HCT116 (cell line): ENCODE measurements at regions not wholly inside any gene's neighbourhood (a gene's known extent, or its start where the extent isn't known, plus 50 kb on each side); places are given as distances from the start of the nearest gene placed in this dataset.

Source experiments
- ATAC-seq: fragments of 200-7000 bp; cut with Tn5 transposase; 2 replicates; pipeline ENCODE4 v1.9.1; 2020; ENCODE audit warnings: mild to moderate bottlenecking, moderate library complexity
- BruUV-seq: library from RNA; stranded (reverse); fragments of 400-500 nt; replicated peaks from 2 replicates; lab custom pipeline; 2021; lab: Mats Ljungman, UMichigan
- CTCF ChIA-PET: fragments of 300-600 bp; sonication (Branson Sonifier 250); formaldehyde crosslinking; loops from one replicate; lab custom pipeline; 2021; ENCODE audit warnings: antibody characterized with exemption; lab: Charles Lee
- POLR2A ChIA-PET: fragments of 300-600, 350-600 bp; sonication (Branson Sonifier 250); formaldehyde crosslinking; loops from one replicate; lab custom pipeline; 2021; ENCODE audit warnings: antibody characterized with exemption; lab: Charles Lee
- RAD21 ChIA-PET, 2 experiments: fragments of 300-600 bp; sonication (Branson Sonifier 250); formaldehyde crosslinking; loops; one replicate each; lab custom pipeline; 2023; ENCODE audit warnings: low total read pairs in 2 of 2; ENCODE audit not compliant: uncharacterized antibody in 2 of 2, unreplicated experiment in 2 of 2, low non-redundant PET in 1 of 2; lab: Charles Lee
- DNase-seq: peaks from one replicate; pipeline ENCODE4 v3.0.0-alpha.2; 2010; ENCODE audit warnings: low read depth, low spot score
- H2AFZ ChIP-seq: fragments of 200-600 bp; shearing (Covaris generic), sonication (generic); 2 replicates; pipeline ENCODE4 v1.6.1; 2017; ENCODE audit warnings: low read depth, mixed run types, mixed read lengths, antibody characterized with exemption, low read length; ENCODE audit not compliant: poor library complexity, severe bottlenecking
- H3K27ac ChIP-seq: 2 replicates; pipeline ENCODE4 v1.5.1; 2012; ENCODE audit warnings: low read depth, low read length
- H3K27me3 ChIP-seq: fragments of 200-600 bp; sonication (generic); 2 replicates; pipeline ENCODE4 v1.6.1; 2016; ENCODE audit warnings: mixed run types, low read length, mixed read lengths; ENCODE audit not compliant: insufficient read depth
- H3K36me3 ChIP-seq, 2 experiments: fragments of 200-500 bp in 1 of 2; fragments of 200-600 bp in 1 of 2; sonication (Bioruptor generic) in 1 of 2; sonication (generic) in 1 of 2; 2 replicates each; pipeline versions ENCODE4 v1.5.1 to v1.6.1; 2014 to 2016; ENCODE audit warnings: low read length in 2 of 2, inconsistent platforms in 1 of 2, mixed read lengths in 1 of 2, mixed run types in 1 of 2; ENCODE audit not compliant: insufficient read depth in 2 of 2, control insufficient read depth in 1 of 2
- H3K4me1 ChIP-seq, 2 experiments: fragments of 200-600 bp in 1 of 2; sonication (generic) in 1 of 2; 2 replicates each; pipeline versions ENCODE4 v1.5.1 to v1.6.1; 2012 to 2017; ENCODE audit warnings: low read length in 2 of 2, inconsistent platforms in 1 of 2, mild to moderate bottlenecking in 1 of 2, mixed read lengths in 1 of 2, mixed run types in 1 of 2, moderate library complexity in 1 of 2; ENCODE audit not compliant: insufficient read depth in 2 of 2, control insufficient read depth in 1 of 2
- H3K4me2 ChIP-seq: fragments of 200-600 bp; sonication (generic); 2 replicates; pipeline ENCODE4 v1.6.1; 2017; ENCODE audit warnings: mixed run types, low read length, mixed read lengths
- H3K4me3 ChIP-seq, 2 experiments: fragments of 200-600 bp in 1 of 2; sonication (generic) in 1 of 2; replicated peaks in 1 of 2; 2 replicates each; pipeline ENCODE4 v1.5.1; 2011 to 2016; ENCODE audit warnings: low read length in 2 of 2, control low read depth in 1 of 2, low read depth in 1 of 2, mild to moderate bottlenecking in 1 of 2, mixed read lengths in 1 of 2, mixed run types in 1 of 2
- H3K79me2 ChIP-seq: fragments of 200-600 bp; sonication (generic); 2 replicates; pipeline ENCODE4 v1.6.1; 2017; ENCODE audit warnings: mild to moderate bottlenecking, mixed run types, low read length, moderate library complexity, mixed read lengths; ENCODE audit not compliant: insufficient read depth
- H3K9ac ChIP-seq: fragments of 200-600 bp; sonication (generic); 2 replicates; pipeline ENCODE4 v1.6.1; 2016; ENCODE audit warnings: low read length, mixed read lengths
- H3K9me2 ChIP-seq: fragments of 200-600 bp; sonication (generic), shearing (Covaris generic); 2 replicates; pipeline ENCODE4 v1.6.1; 2017; ENCODE audit warnings: mixed run types, mild to moderate bottlenecking, moderate library complexity; ENCODE audit not compliant: insufficient read depth
- H3K9me3 ChIP-seq, 2 experiments: fragments of 200-500 bp in 1 of 2; fragments of 200-600 bp in 1 of 2; sonication (Bioruptor generic) in 1 of 2; sonication (generic) in 1 of 2; 2 replicates each; pipeline ENCODE4 v1.6.1; 2014 to 2017; ENCODE audit warnings: low read length in 2 of 2, mixed read lengths in 2 of 2, inconsistent platforms in 1 of 2, low read depth in 1 of 2, mild to moderate bottlenecking in 1 of 2, mixed run types in 1 of 2, moderate library complexity in 1 of 2; ENCODE audit not compliant: control insufficient read depth in 1 of 2, insufficient read depth in 1 of 2
- H4K20me1 ChIP-seq: fragments of 200-600 bp; sonication (generic), shearing (Covaris generic); 2 replicates; pipeline ENCODE4 v1.6.1; 2017; ENCODE audit warnings: mixed run types, mild to moderate bottlenecking, moderate library complexity; ENCODE audit not compliant: insufficient read depth
- ATF3 ChIP-seq: IDR thresholded peaks from 2 replicates; pipeline ENCODE4 v1.6.1; 2012
- CEBPB ChIP-seq: IDR thresholded peaks from 2 replicates; pipeline ENCODE4 v1.6.1; 2012; ENCODE audit warnings: low read depth
- EGR1 ChIP-seq: IDR thresholded peaks from 2 replicates; pipeline ENCODE4 v1.6.1; 2012; ENCODE audit warnings: low read depth
- EZH2 ChIP-seq: fragments of 200-600 bp; sonication (generic); IDR thresholded peaks from 2 replicates; pipeline ENCODE4 v1.6.1; 2017; ENCODE audit warnings: antibody characterized with exemption, mixed run types
- EZH2phosphoT487 ChIP-seq: fragments of 200-600 bp; IDR thresholded peaks from 2 replicates; pipeline ENCODE4 v1.6.1; 2018; ENCODE audit warnings: antibody characterized with exemption, borderline replicate concordance
- POLR2AphosphoS5 ChIP-seq: IDR thresholded peaks from 2 replicates; pipeline ENCODE4 v1.6.1; 2011; ENCODE audit warnings: mild to moderate bottlenecking, low read depth, low read length, moderate library complexity
- RAD21 ChIP-seq: IDR thresholded peaks from 2 replicates; pipeline ENCODE4 v1.6.1; 2012; ENCODE audit warnings: low read depth, mild to moderate bottlenecking
- SP1 ChIP-seq: IDR thresholded peaks from 2 replicates; pipeline ENCODE4 v1.6.1; 2012; ENCODE audit warnings: low read depth
- TCF7L2 ChIP-seq: IDR thresholded peaks from 2 replicates; pipeline ENCODE4 v1.7.0; 2011; ENCODE audit warnings: borderline replicate concordance, inconsistent platforms; ENCODE audit not compliant: insufficient read depth, insufficient read length; ENCODE audit errors: extremely low read depth
- YY1 ChIP-seq: IDR thresholded peaks from 2 replicates; pipeline ENCODE4 v1.6.1; 2011; ENCODE audit warnings: low read length, low read depth, moderate library complexity, mild to moderate bottlenecking; ENCODE audit not compliant: insufficient replicate concordance; ENCODE audit errors: extremely low read depth
- ZFX ChIP-seq: fragments of 450-650 bp; IDR thresholded peaks from 2 replicates; pipeline ENCODE4 v1.6.1; 2017
- intact Hi-C: fragments of 100-400 bp; cut with micrococcal nuclease; formaldehyde crosslinking; loops from 2 replicates; pipeline ENCODE4 v1.10.0; 2022
- TF ChIP-seq, protein P1 (sequence below), 3 experiments: fragments of 200-600 bp in 1 of 3; sonication (generic) in 1 of 3; IDR thresholded peaks in 2 of 3; conservative IDR thresholded peaks in 1 of 3; 2 replicates each; pipeline ENCODE4 v1.5.1; 2012 to 2017; ENCODE audit warnings: low read depth in 2 of 3, low read length in 2 of 3, antibody characterized with exemption in 1 of 3, borderline replicate concordance in 1 of 3, control low read depth in 1 of 3, mild to moderate bottlenecking in 1 of 3, mixed read lengths in 1 of 3, mixed run types in 1 of 3, moderate library complexity in 1 of 3; ENCODE audit not compliant: insufficient read depth in 1 of 3
- TF ChIP-seq, protein P2 (sequence below): IDR thresholded peaks from 2 replicates; pipeline ENCODE4 v1.6.1; 2011; ENCODE audit warnings: mild to moderate bottlenecking, low read length, moderate library complexity; ENCODE audit not compliant: insufficient replicate concordance; ENCODE audit errors: extremely low read depth
- TF ChIP-seq, protein P3 (sequence below): IDR thresholded peaks from 2 replicates; pipeline ENCODE4 v1.6.1; 2012; ENCODE audit warnings: low read depth

- TF ChIP-seq, protein P1, sequence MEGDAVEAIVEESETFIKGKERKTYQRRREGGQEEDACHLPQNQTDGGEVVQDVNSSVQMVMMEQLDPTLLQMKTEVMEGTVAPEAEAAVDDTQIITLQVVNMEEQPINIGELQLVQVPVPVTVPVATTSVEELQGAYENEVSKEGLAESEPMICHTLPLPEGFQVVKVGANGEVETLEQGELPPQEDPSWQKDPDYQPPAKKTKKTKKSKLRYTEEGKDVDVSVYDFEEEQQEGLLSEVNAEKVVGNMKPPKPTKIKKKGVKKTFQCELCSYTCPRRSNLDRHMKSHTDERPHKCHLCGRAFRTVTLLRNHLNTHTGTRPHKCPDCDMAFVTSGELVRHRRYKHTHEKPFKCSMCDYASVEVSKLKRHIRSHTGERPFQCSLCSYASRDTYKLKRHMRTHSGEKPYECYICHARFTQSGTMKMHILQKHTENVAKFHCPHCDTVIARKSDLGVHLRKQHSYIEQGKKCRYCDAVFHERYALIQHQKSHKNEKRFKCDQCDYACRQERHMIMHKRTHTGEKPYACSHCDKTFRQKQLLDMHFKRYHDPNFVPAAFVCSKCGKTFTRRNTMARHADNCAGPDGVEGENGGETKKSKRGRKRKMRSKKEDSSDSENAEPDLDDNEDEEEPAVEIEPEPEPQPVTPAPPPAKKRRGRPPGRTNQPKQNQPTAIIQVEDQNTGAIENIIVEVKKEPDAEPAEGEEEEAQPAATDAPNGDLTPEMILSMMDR (IDR thresholded peaks at IDR 0.05 in 2 of 3, conservative IDR thresholded peaks at IDR 0.05 in 1 of 3; ENCODE audit: borderline replicate concordance in 1 of 3, insufficient read depth in 1 of 3, low read depth in 2 of 3, low read length in 2 of 3), result no peak
- no peak for TF ChIP-seq ATF3
- TF ChIP-seq ZFX, result no peak
- no peak for TF ChIP-seq EZH2phosphoT487
- no peak for TF ChIP-seq EGR1
- TF ChIP-seq EZH2, result no peak
- TF ChIP-seq, protein P2, sequence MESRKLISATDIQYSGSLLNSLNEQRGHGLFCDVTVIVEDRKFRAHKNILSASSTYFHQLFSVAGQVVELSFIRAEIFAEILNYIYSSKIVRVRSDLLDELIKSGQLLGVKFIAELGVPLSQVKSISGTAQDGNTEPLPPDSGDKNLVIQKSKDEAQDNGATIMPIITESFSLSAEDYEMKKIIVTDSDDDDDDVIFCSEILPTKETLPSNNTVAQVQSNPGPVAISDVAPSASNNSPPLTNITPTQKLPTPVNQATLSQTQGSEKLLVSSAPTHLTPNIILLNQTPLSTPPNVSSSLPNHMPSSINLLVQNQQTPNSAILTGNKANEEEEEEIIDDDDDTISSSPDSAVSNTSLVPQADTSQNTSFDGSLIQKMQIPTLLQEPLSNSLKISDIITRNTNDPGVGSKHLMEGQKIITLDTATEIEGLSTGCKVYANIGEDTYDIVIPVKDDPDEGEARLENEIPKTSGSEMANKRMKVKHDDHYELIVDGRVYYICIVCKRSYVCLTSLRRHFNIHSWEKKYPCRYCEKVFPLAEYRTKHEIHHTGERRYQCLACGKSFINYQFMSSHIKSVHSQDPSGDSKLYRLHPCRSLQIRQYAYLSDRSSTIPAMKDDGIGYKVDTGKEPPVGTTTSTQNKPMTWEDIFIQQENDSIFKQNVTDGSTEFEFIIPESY, result no peak
- no peak for TF ChIP-seq SP1
- no peak for TF ChIP-seq TCF7L2
- no peak for TF ChIP-seq RAD21
- TF ChIP-seq POLR2AphosphoS5, result no peak
- no peak for TF ChIP-seq CEBPB
Observed at GRCh38 chr16:9677301-9677653, 505.0 kb downstream of the GRIN2A start (continued).

GRCh38 chr16:9679213-9679767 lies 502.9 kb downstream of the GRIN2A start:
- no peak overlapping the region for H3K4me2 ChIP-seq
- ATAC-seq (no peak), DNase-seq (no peak)
- H3K27me3 ChIP-seq, result peaks cover 32% of the 10 kb centered on the region
- H3K4me3 ChIP-seq, result no peak overlapping the region
- no peaks in the 10 kb centered on the region for H3K4me1 ChIP-seq
- no peaks in the 10 kb centered on the region for H3K36me3 ChIP-seq
- no peak overlapping the region for H2AFZ ChIP-seq
- intact Hi-C loops, result no loop called here
- H3K9me3 ChIP-seq, result 0 out of 4 replicates have a peak, but pooled peaks cover 0 to 4% of the 10 kb centered on the region in 2 experiments
- no peaks in the 10 kb centered on the region for H3K9me2 ChIP-seq
- no TSS peak for BruUV-seq
- no peak overlapping the region for H3K9ac ChIP-seq
- ChIA-PET CTCF (no interaction called here), RAD21 (no interaction called here), POLR2A (no interaction called here)
- H3K79me2 ChIP-seq, result no peaks in the 10 kb centered on the region
- no peaks in the 10 kb centered on the region for H4K20me1 ChIP-seq
- no peak overlapping the region for H3K27ac ChIP-seq
- TF ChIP-seq, protein P3, sequence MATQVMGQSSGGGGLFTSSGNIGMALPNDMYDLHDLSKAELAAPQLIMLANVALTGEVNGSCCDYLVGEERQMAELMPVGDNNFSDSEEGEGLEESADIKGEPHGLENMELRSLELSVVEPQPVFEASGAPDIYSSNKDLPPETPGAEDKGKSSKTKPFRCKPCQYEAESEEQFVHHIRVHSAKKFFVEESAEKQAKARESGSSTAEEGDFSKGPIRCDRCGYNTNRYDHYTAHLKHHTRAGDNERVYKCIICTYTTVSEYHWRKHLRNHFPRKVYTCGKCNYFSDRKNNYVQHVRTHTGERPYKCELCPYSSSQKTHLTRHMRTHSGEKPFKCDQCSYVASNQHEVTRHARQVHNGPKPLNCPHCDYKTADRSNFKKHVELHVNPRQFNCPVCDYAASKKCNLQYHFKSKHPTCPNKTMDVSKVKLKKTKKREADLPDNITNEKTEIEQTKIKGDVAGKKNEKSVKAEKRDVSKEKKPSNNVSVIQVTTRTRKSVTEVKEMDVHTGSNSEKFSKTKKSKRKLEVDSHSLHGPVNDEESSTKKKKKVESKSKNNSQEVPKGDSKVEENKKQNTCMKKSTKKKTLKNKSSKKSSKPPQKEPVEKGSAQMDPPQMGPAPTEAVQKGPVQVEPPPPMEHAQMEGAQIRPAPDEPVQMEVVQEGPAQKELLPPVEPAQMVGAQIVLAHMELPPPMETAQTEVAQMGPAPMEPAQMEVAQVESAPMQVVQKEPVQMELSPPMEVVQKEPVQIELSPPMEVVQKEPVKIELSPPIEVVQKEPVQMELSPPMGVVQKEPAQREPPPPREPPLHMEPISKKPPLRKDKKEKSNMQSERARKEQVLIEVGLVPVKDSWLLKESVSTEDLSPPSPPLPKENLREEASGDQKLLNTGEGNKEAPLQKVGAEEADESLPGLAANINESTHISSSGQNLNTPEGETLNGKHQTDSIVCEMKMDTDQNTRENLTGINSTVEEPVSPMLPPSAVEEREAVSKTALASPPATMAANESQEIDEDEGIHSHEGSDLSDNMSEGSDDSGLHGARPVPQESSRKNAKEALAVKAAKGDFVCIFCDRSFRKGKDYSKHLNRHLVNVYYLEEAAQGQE, result no peak
- no peak for TF ChIP-seq EZH2phosphoT487
- TF ChIP-seq YY1, result no peak
- TF ChIP-seq, protein P1 (IDR thresholded peaks at IDR 0.05 in 2 of 3, conservative IDR thresholded peaks at IDR 0.05 in 1 of 3; ENCODE audit: borderline replicate concordance in 1 of 3, insufficient read depth in 1 of 3, low read depth in 2 of 3, low read length in 2 of 3), result no peak
- no peak for TF ChIP-seq TCF7L2
